ENCODE measurements at regions not wholly inside any gene's neighbourhood (a gene's known extent, or its start where the extent isn't known, plus 50 kb on each side); places are given as distances from the start of the nearest gene placed in this dataset.

DNA sequence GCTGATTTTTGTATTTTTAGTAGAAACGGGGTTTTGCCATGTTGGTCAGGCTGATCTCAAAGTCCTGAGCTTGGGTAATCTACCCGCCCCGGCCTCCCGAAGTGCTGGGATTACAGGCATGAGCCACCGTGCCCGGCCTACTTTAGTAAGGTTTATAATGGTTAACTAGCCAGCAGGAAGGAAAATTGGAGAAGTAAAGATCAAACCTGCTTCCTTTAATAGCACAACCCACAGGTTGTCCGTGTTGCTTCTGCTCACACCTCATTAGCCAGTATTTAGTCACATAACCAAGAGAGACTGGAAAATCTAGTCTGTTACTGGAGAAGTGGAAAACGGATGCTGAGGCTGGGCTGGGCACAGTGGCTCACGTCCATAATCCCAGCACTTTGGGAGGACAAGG, 51.9 kb upstream of the TBL1XR1 start:
- no peak for DNase-seq (ENCODE audit: low read depth)
- no peak for TF ChIP-seq MYC (IDR thresholded peaks at IDR 0.05; ENCODE audit: low read depth, low read length)
- TF ChIP-seq, protein P1, sequence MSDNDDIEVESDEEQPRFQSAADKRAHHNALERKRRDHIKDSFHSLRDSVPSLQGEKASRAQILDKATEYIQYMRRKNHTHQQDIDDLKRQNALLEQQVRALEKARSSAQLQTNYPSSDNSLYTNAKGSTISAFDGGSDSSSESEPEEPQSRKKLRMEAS (IDR thresholded peaks at IDR 0.05; ENCODE audit: low read depth, low read length), result no peak
- no peak for TF ChIP-seq POLR2A (IDR thresholded peaks at IDR 0.05; ENCODE audit: extremely low read depth, insufficient read length)
- TF ChIP-seq, protein P2, sequence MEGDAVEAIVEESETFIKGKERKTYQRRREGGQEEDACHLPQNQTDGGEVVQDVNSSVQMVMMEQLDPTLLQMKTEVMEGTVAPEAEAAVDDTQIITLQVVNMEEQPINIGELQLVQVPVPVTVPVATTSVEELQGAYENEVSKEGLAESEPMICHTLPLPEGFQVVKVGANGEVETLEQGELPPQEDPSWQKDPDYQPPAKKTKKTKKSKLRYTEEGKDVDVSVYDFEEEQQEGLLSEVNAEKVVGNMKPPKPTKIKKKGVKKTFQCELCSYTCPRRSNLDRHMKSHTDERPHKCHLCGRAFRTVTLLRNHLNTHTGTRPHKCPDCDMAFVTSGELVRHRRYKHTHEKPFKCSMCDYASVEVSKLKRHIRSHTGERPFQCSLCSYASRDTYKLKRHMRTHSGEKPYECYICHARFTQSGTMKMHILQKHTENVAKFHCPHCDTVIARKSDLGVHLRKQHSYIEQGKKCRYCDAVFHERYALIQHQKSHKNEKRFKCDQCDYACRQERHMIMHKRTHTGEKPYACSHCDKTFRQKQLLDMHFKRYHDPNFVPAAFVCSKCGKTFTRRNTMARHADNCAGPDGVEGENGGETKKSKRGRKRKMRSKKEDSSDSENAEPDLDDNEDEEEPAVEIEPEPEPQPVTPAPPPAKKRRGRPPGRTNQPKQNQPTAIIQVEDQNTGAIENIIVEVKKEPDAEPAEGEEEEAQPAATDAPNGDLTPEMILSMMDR (IDR thresholded peaks at IDR 0.05; ENCODE audit: low read depth, low read length), result no peak
- H3K4me3 ChIP-seq (ENCODE audit: low read depth, low read length), result no peak overlapping the region

DNA sequence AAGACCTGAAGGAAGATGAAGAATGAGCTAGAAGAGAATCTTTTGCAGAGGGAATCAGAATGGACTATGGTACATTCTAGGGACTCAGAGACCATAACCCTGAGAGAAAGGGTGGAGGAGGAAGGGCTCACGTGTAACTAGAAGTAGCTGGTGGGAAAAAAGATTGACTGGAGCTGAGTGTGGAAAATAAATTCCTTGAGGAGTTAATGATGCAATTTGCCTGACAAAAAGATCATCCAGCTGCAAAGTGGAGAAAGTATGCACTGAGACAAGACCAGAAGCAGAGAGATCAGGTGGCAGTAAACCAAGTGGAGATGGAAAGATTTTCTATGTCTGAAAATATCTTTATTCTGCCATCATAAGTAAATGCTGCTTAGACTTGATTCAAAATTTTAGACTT, 52.9 kb upstream of the TBL1XR1 start:
- no peak overlapping the region for H3K4me3 ChIP-seq (ENCODE audit: low read depth, low read length)
- TF ChIP-seq POLR2A (IDR thresholded peaks at IDR 0.05; ENCODE audit: extremely low read depth, insufficient read length) (no peak), MYC (IDR thresholded peaks at IDR 0.05; ENCODE audit: low read depth, low read length) (no peak)
- TF ChIP-seq, protein P1 (IDR thresholded peaks at IDR 0.05; ENCODE audit: low read depth, low read length), result no peak
- TF ChIP-seq, protein P2 (IDR thresholded peaks at IDR 0.05; ENCODE audit: low read depth, low read length), result no peak
- DNase-seq (ENCODE audit: low read depth), result no peak

DNA sequence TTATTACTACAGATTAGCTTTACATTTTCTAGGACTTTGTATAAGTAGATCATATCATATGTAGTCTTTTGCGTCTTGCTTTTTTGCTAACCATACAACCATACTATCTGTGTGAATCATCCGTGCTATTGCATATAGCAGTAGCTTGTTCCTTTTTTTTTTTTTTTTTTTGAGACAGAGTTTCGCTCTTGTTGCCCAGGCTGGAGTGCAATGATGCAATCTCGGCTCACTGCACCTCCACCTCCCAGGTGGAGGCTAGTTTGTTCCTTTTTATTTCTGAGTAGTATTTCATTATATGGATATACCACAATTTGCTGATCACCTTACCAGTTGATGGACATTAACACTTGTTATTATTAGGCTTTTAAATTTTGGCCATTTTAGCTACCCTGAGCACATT, 54.5 kb upstream of the TBL1XR1 start:
- DNase-seq (ENCODE audit: low read depth), result peak; percentile 62
- no peak for TF ChIP-seq POLR2A (IDR thresholded peaks at IDR 0.05; ENCODE audit: extremely low read depth, insufficient read length)
- no peak for TF ChIP-seq MYC (IDR thresholded peaks at IDR 0.05; ENCODE audit: low read depth, low read length)
- TF ChIP-seq, protein P1 (IDR thresholded peaks at IDR 0.05; ENCODE audit: low read depth, low read length), result no peak
- TF ChIP-seq, protein P2 (IDR thresholded peaks at IDR 0.05; ENCODE audit: low read depth, low read length), result no peak

DNA sequence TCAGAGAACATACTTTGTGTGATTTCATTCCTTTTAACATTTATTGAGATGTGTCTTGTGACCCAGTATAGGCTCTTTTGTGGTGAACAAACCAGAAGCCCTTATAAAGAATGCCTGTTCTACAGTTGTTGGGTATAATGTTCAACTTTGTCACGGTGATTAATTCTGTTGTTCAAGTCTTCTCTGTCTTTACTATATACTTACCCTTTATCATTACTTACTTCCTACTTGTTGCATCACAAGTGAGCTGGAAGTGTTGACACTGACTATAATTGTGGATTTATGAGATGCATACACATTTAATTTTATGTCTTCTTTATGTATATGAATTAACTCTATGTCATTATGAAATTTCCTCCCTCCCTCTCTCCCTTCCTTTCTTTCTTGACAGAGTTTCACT, 59.7 kb upstream of the TBL1XR1 start:
- no peak overlapping the region for H3K4me3 ChIP-seq (ENCODE audit: low read depth, low read length)
- no peak for TF ChIP-seq POLR2A (IDR thresholded peaks at IDR 0.05; ENCODE audit: extremely low read depth, insufficient read length)
- TF ChIP-seq MYC (IDR thresholded peaks at IDR 0.05; ENCODE audit: low read depth, low read length), result no peak
- TF ChIP-seq, protein P1 (IDR thresholded peaks at IDR 0.05; ENCODE audit: low read depth, low read length), result no peak
- TF ChIP-seq, protein P2 (IDR thresholded peaks at IDR 0.05; ENCODE audit: low read depth, low read length), result no peak
- peak; percentile 12 for DNase-seq (ENCODE audit: low read depth)

More for the DNA sequence above, 54.5 kb upstream of the TBL1XR1 start:
- no peak overlapping the region for H3K4me3 ChIP-seq (ENCODE audit: low read depth, low read length)

DNA sequence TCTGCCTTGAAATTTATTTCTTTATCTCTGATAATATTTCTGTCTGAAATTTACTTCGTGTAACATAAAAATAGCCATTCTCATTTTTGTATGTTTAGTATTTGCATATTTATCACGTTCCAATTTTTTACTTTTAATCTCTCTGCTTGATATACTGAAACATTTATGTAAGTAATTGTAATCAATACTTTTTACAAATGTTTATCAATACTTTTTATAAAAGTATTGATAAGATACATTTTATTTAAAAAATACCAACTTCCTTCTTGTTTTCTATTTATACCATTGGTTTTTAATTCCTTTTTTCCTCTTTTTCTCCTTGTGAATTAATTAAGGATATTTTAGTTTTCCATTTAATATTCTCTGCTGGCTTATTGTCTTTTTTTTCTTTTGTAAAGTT, 60.3 kb upstream of the TBL1XR1 start:
- no peak for DNase-seq (ENCODE audit: low read depth)
- H3K4me3 ChIP-seq (ENCODE audit: low read depth, low read length), result no peak overlapping the region
- TF ChIP-seq POLR2A (IDR thresholded peaks at IDR 0.05; ENCODE audit: extremely low read depth, insufficient read length) (no peak), MYC (IDR thresholded peaks at IDR 0.05; ENCODE audit: low read depth, low read length) (no peak)
- TF ChIP-seq, protein P2 (IDR thresholded peaks at IDR 0.05; ENCODE audit: low read depth, low read length), result no peak
- TF ChIP-seq, protein P1 (IDR thresholded peaks at IDR 0.05; ENCODE audit: low read depth, low read length), result no peak
